ENCODE measurements at regions not wholly inside any gene's neighbourhood (a gene's known extent, or its start where the extent isn't known, plus 50 kb on each side); places are given as distances from the start of the nearest gene placed in this dataset.

DNA sequence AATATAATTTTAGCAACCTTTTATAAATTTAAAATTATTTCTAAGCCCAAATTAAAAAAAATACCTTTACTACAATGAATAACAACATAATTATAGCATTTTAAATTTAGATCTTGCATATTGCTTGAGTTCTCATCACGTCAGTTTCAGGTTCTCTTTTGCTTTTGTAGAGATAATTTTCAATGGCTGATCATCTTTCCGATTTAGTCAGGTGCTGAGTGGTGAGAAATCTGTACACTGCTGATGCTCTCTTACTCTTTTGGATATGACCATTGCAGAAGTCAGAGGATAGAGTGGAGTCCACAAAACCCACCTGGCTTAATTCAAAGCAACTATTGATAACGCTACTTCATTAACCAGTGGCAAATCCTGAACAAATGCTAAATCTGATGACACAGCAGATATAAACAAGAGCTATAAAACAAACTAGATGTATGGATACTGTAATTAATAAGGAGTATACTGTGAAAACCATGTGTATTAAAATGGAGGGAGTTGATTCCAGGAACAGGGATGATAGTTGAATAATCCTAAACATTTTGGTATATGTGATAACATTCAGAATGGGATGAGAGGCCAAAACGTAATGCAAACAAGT lies 394.8 kb downstream of the CSNK1G3 start:
- Histone ChIP-seq H3K9me3 (replicated peaks; ENCODE audit: control insufficient read depth, low read depth, low read length) (no peaks in the 10 kb centered on the region), H3K4me1 (ENCODE audit: control insufficient read depth, insufficient read depth, low read length) (no peaks in the 10 kb centered on the region), H3K36me3 (ENCODE audit: control insufficient read depth, insufficient read depth, low read length) (no peaks in the 10 kb centered on the region), H3K27ac (ENCODE audit: low read length) (no peak overlapping the region), H3K27me3 (ENCODE audit: control insufficient read depth, insufficient read depth, low read length) (no peaks in the 10 kb centered on the region), H3K4me3 (ENCODE audit: low read length) (no peak overlapping the region)
- DNase-seq = no peak
- WGBS (ENCODE audit: insufficient coverage) = 80% methylated on average over 1 of the region's 4 CpGs

DNA sequence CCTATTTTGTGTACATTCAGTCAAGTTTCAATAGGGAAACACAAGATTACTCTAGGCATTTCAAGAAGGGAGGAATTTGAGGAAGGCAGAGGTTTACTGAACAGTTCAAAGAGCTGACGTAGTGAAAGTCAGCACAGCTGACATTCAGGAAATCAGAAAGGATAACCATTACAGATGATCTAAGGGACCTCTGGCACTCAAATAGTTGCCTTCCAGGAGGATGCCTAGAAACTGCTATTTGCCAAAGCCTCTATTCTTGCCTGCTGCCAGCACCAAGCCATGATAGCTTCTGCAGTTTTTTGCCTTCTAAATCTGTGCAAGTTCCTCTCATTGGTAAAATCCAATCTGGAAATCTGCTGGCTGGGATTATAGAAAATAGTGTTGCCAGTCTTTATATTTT lies 373.1 kb downstream of the CSNK1G3 start:
- no peak overlapping the region for H3K4me3 ChIP-seq (ENCODE audit: low read length)
- no peaks in the 10 kb centered on the region for H3K9me3 ChIP-seq (replicated peaks; ENCODE audit: control insufficient read depth, low read depth, low read length)
- H3K27ac ChIP-seq (ENCODE audit: low read length) = no peak overlapping the region
- DNase-seq = no peak
- no peaks in the 10 kb centered on the region for H3K36me3 ChIP-seq (ENCODE audit: control insufficient read depth, insufficient read depth, low read length)
- no peaks in the 10 kb centered on the region for H3K27me3 ChIP-seq (ENCODE audit: control insufficient read depth, insufficient read depth, low read length)
- 67% methylated on average over 1 of the region's 1 CpG for WGBS (ENCODE audit: insufficient coverage)
- H3K4me1 ChIP-seq (ENCODE audit: control insufficient read depth, insufficient read depth, low read length) = no peaks in the 10 kb centered on the region

- no CpG with 5 or more reads among the region's 2 CpGs for WGBS (ENCODE audit: insufficient coverage)
- peaks cover 2% of the 10 kb centered on the region for H3K4me1 ChIP-seq (ENCODE audit: control insufficient read depth, insufficient read depth, low read length)
- H3K4me3 ChIP-seq (ENCODE audit: low read length) = no peak overlapping the region
- H3K27me3 ChIP-seq (ENCODE audit: control insufficient read depth, insufficient read depth, low read length) = no peaks in the 10 kb centered on the region
- H3K9me3 ChIP-seq (replicated peaks; ENCODE audit: control insufficient read depth, low read depth, low read length) = no peaks in the 10 kb centered on the region
- H3K36me3 ChIP-seq (ENCODE audit: control insufficient read depth, insufficient read depth, low read length) = no peaks in the 10 kb centered on the region
- no peak for DNase-seq
- H3K27ac ChIP-seq (ENCODE audit: low read length) = no peak overlapping the region
These were observed 371.0 kb downstream of the CSNK1G3 start for GRCh38 chr5:123882965-123883345.

DNA sequence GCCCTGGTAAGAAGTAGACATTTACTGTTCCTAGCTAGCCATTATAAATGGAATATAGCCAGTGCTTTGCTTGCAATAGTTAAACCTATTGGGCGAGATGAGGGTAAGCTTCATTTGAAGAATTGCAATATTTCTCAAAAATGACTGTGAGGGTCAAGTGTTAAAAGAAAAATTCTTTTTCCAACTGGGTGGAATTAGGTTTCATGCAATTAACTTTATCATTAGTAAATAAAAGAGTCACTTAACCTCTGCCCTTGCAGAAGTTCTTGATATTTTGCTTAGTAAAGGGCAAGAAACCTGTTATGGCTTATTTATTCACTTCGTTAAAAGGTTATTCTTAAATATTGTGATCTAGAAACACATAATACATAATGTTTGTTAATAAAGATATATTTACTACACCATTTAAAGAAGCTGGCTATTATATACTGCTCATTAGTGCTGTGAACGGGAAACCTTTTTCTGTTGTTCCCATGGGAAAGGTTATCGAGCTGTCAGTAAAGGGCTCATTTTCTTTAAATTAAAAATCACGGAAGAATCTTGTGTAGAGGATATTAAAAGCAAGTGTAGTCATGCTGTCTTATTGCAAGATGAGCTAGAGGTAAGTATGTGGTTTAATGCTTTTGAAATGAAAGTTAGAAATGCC lies 370.5 kb downstream of the CSNK1G3 start:
- no peak for DNase-seq
- no peaks in the 10 kb centered on the region for H3K36me3 ChIP-seq (ENCODE audit: control insufficient read depth, insufficient read depth, low read length)
- WGBS (ENCODE audit: insufficient coverage) = 24% methylated on average over 2 of the region's 5 CpGs
- no peak overlapping the region for H3K4me3 ChIP-seq (ENCODE audit: low read length)
- no peak overlapping the region for H3K27ac ChIP-seq (ENCODE audit: low read length)
- peaks cover 2% of the 10 kb centered on the region for H3K4me1 ChIP-seq (ENCODE audit: control insufficient read depth, insufficient read depth, low read length)
- no peaks in the 10 kb centered on the region for H3K9me3 ChIP-seq (replicated peaks; ENCODE audit: control insufficient read depth, low read depth, low read length)
- no peaks in the 10 kb centered on the region for H3K27me3 ChIP-seq (ENCODE audit: control insufficient read depth, insufficient read depth, low read length)

DNA sequence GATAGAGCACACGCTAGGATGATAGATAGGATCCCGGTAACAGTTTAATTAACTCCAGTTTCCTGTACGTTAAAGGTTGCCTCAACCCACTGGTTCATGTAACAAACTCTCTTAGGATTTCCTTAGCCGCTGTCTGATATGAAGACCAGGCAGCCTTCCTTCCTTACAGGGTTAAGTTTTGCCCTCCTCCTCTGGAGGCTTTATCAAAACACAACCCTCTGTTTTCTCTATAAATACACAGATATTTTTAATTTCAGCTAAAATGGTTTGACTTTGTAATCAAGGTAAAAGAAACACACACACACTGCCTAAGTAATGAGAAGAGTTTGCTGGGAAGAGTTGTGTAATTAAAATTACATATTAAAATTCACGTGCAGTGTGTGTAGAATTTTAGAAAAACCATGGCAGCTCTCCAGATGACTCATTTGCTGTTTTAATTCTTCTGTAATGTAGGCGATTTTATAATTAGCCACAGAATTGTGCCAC lies 369.8 kb downstream of the CSNK1G3 start:
- Histone ChIP-seq H3K36me3 (ENCODE audit: control insufficient read depth, insufficient read depth, low read length) (no peaks in the 10 kb centered on the region), H3K9me3 (replicated peaks; ENCODE audit: control insufficient read depth, low read depth, low read length) (no peaks in the 10 kb centered on the region), H3K4me3 (ENCODE audit: low read length) (no peak overlapping the region), H3K4me1 (ENCODE audit: control insufficient read depth, insufficient read depth, low read length) (peaks cover 2% of the 10 kb centered on the region), H3K27ac (ENCODE audit: low read length) (no peak overlapping the region), H3K27me3 (ENCODE audit: control insufficient read depth, insufficient read depth, low read length) (no peaks in the 10 kb centered on the region)
- 40% methylated on average over 4 of the region's 6 CpGs for WGBS (ENCODE audit: insufficient coverage)
- DNase-seq = peak; percentile 32

- no peak overlapping the region for H3K4me3 ChIP-seq (ENCODE audit: low read length)
- H3K4me1 ChIP-seq (ENCODE audit: control insufficient read depth, insufficient read depth, low read length) = peaks cover 8% of the 10 kb centered on the region
- H3K36me3 ChIP-seq (ENCODE audit: control insufficient read depth, insufficient read depth, low read length) = no peaks in the 10 kb centered on the region
- no peak overlapping the region for H3K27ac ChIP-seq (ENCODE audit: low read length)
- no peak for DNase-seq
- H3K9me3 ChIP-seq (replicated peaks; ENCODE audit: control insufficient read depth, low read depth, low read length) = no peaks in the 10 kb centered on the region
- no peaks in the 10 kb centered on the region for H3K27me3 ChIP-seq (ENCODE audit: control insufficient read depth, insufficient read depth, low read length)
These were observed 368.9 kb downstream of the CSNK1G3 start for GRCh38 chr5:123880875-123881274.

- no peaks in the 10 kb centered on the region for H3K9me3 ChIP-seq (replicated peaks; ENCODE audit: control insufficient read depth, low read depth, low read length)
- H3K36me3 ChIP-seq (ENCODE audit: control insufficient read depth, insufficient read depth, low read length) = no peaks in the 10 kb centered on the region
- H3K27me3 ChIP-seq (ENCODE audit: control insufficient read depth, insufficient read depth, low read length) = no peaks in the 10 kb centered on the region
- 26% methylated on average over 3 of the region's 4 CpGs for WGBS (ENCODE audit: insufficient coverage)
- no peak overlapping the region for H3K4me3 ChIP-seq (ENCODE audit: low read length)
- peaks cover 18% of the 10 kb centered on the region for H3K4me1 ChIP-seq (ENCODE audit: control insufficient read depth, insufficient read depth, low read length)
- H3K27ac ChIP-seq (ENCODE audit: low read length) = no peak overlapping the region
- DNase-seq = no peak
These were observed 367.1 kb downstream of the CSNK1G3 start for GRCh38 chr5:123879071-123879470.

DNA sequence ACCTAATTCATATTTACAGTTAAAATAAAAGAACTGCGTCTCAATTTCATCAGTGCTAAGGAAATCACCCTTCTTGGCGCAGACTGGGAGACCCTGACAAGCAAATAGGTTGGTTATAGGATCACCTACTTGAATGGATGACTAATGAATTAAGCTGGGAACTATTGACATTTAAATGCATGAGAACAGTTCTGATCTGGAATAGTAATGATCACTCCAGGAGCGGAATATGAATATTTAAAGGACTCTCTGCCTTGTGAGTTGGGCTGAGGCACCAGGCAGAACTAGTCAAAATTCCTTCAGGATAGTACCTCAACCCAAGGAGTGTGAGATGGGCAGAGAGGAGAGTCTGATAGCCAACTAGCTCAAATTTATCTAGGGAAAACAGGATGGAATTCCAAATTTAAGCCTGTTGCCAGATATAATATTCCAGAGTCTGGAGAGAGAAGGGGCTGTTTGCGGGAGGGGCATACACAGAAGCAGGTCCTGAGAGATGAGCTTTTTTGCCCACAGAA lies 364.4 kb downstream of the CSNK1G3 start:
- H3K4me1 ChIP-seq (ENCODE audit: control insufficient read depth, insufficient read depth, low read length) = peaks cover 21% of the 10 kb centered on the region
- no peaks in the 10 kb centered on the region for H3K9me3 ChIP-seq (replicated peaks; ENCODE audit: control insufficient read depth, low read depth, low read length)
- WGBS (ENCODE audit: insufficient coverage) = 82% methylated on average over 2 of the region's 4 CpGs
- H3K4me3 ChIP-seq (ENCODE audit: low read length) = no peak overlapping the region
- H3K27me3 ChIP-seq (ENCODE audit: control insufficient read depth, insufficient read depth, low read length) = no peaks in the 10 kb centered on the region
- no peak for DNase-seq
- no peak overlapping the region for H3K27ac ChIP-seq (ENCODE audit: low read length)
- no peaks in the 10 kb centered on the region for H3K36me3 ChIP-seq (ENCODE audit: control insufficient read depth, insufficient read depth, low read length)

- Histone ChIP-seq H3K36me3 (ENCODE audit: control insufficient read depth, insufficient read depth, low read length) (no peaks in the 10 kb centered on the region), H3K4me3 (ENCODE audit: low read length) (no peak overlapping the region)
- DNase-seq = peak; percentile 53
These were observed 363.7 kb downstream of the CSNK1G3 start for GRCh38 chr5:123875561-123876275.

DNA sequence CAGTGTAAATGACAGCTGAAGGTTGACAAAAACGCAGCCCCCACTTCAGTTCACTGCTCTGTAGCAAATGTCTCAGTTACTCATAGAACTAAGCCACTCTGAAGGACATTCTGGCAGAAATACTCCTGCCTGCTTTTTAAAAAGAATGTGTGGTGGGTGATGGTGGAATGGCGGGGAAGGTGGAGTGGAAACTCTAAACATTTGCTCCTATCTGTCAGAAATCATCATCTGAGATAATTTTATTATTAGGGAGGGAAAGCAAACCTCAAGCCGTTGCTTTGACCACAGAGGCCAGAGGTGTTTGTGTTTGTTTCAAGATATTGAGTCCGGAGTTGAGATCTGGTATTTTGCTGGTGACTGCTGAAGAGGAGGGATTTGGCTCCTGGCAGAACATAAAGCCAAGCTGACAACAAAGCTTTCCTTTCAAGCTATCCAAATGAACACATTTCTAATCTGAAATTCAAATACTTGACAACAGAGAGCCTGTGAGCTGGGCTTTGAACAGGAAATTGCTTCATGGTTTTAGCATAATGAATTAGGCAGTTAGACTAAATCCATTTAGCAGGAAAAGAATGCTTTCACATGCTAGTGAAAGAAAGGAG lies 362.7 kb downstream of the CSNK1G3 start:
- Histone ChIP-seq H3K4me1 (ENCODE audit: control insufficient read depth, insufficient read depth, low read length) (peaks cover 21% of the 10 kb centered on the region), H3K27me3 (ENCODE audit: control insufficient read depth, insufficient read depth, low read length) (no peaks in the 10 kb centered on the region), H3K9me3 (replicated peaks; ENCODE audit: control insufficient read depth, low read depth, low read length) (no peaks in the 10 kb centered on the region), H3K27ac (ENCODE audit: low read length) (peak overlapping the region; percentile 56), H3K4me3 (ENCODE audit: low read length) (no peak overlapping the region), H3K36me3 (ENCODE audit: control insufficient read depth, insufficient read depth, low read length) (no peaks in the 10 kb centered on the region)
- peak; percentile 70 for DNase-seq
- WGBS (ENCODE audit: insufficient coverage) = 67% methylated on average over 1 of the region's 4 CpGs

More at GRCh38 chr5:123875561-123876275, 363.7 kb downstream of the CSNK1G3 start:
- peak overlapping the region; percentile 30 for H3K27ac ChIP-seq (ENCODE audit: low read length)
- no peaks in the 10 kb centered on the region for H3K27me3 ChIP-seq (ENCODE audit: control insufficient read depth, insufficient read depth, low read length)
- peaks cover 21% of the 10 kb centered on the region for H3K4me1 ChIP-seq (ENCODE audit: control insufficient read depth, insufficient read depth, low read length)
- 26% methylated on average over 3 of the region's 7 CpGs for WGBS (ENCODE audit: insufficient coverage)
- no peaks in the 10 kb centered on the region for H3K9me3 ChIP-seq (replicated peaks; ENCODE audit: control insufficient read depth, low read depth, low read length)

All from muscle of leg (tissue), 3 donors.